ENCODE measurements at regions not wholly inside any gene's neighbourhood (a gene's known extent, or its start where the extent isn't known, plus 50 kb on each side); places are given as distances from the start of the nearest gene placed in this dataset.
"Not testable (repeated sequence)": the region's sequence is repeated elsewhere in the genome, so short reads cannot be mapped to it uniquely, and the experiment has no call there.

- no peak for TF ChIP-seq ZFX (IDR thresholded peaks at IDR 0.05; ENCODE audit: borderline replicate concordance)
- no peak for TF ChIP-seq CTCF (IDR thresholded peaks at IDR 0.05)
- no peak overlapping the region for H3K27ac ChIP-seq
These were observed 57.2 kb upstream of the LYZL2 start for GRCh38 chr10:30686708-30687107.

GRCh38 chr10:30683496-30683895 is 53.9 kb upstream of the LYZL2 start:
- TF ChIP-seq ZFX (IDR thresholded peaks at IDR 0.05; ENCODE audit: borderline replicate concordance) (no peak), CTCF (IDR thresholded peaks at IDR 0.05) (no peak)
- no peak overlapping the region for H3K27ac ChIP-seq

- not testable (repeated sequence) for H3K27ac ChIP-seq
These were observed 53.0 kb upstream of the LYZL2 start for GRCh38 chr10:30682377-30683199.

GRCh38 chr10:30680908-30681307 is 51.4 kb upstream of the LYZL2 start:
- H3K27ac ChIP-seq = no peak overlapping the region
- TF ChIP-seq ZFX (IDR thresholded peaks at IDR 0.05; ENCODE audit: borderline replicate concordance) = no peak
- TF ChIP-seq CTCF (IDR thresholded peaks at IDR 0.05) = no peak
